Stomach smooth muscle (tissue), 2 donors: ENCODE measurements at regions not wholly inside any gene's neighbourhood (a gene's known extent, or its start where the extent isn't known, plus 50 kb on each side); places are given as distances from the start of the nearest gene placed in this dataset.

Experiments used
- H3K27ac ChIP-seq: one replicate; pipeline ENCODE4 v1.7.0; 2013; ENCODE audit warnings: mild to moderate bottlenecking, low read length, inconsistent platforms
- H3K27me3 ChIP-seq, 2 donors: one replicate each; pipeline ENCODE4 v1.7.0; 2013; ENCODE audit warnings: low read length in 2 of 2; ENCODE audit not compliant: insufficient read depth in 2 of 2, control insufficient read depth in 1 of 2
- H3K36me3 ChIP-seq, 2 donors: one replicate each; pipeline ENCODE4 v1.7.0; 2013; ENCODE audit warnings: low read length in 2 of 2; ENCODE audit not compliant: control insufficient read depth in 2 of 2, insufficient read depth in 2 of 2
- H3K4me1 ChIP-seq: one replicate; pipeline ENCODE4 v1.7.0; 2013; ENCODE audit warnings: low read length; ENCODE audit not compliant: control insufficient read depth, insufficient read depth
- H3K4me3 ChIP-seq, 2 donors: one replicate each; pipeline ENCODE4 v1.7.0; 2013; ENCODE audit warnings: low read length in 2 of 2
- H3K9ac ChIP-seq, 2 donors: one replicate each; pipeline ENCODE4 v1.7.0; 2013; ENCODE audit warnings: low read length in 2 of 2, mild to moderate bottlenecking in 1 of 2
- H3K9me3 ChIP-seq, 2 donors: one replicate each; pipeline ENCODE4 v1.7.0; 2013; ENCODE audit warnings: low read length in 2 of 2; ENCODE audit not compliant: control insufficient read depth in 2 of 2
- donor health status: healthy.
- donor health status: Pancreatic carcinoma.

DNA sequence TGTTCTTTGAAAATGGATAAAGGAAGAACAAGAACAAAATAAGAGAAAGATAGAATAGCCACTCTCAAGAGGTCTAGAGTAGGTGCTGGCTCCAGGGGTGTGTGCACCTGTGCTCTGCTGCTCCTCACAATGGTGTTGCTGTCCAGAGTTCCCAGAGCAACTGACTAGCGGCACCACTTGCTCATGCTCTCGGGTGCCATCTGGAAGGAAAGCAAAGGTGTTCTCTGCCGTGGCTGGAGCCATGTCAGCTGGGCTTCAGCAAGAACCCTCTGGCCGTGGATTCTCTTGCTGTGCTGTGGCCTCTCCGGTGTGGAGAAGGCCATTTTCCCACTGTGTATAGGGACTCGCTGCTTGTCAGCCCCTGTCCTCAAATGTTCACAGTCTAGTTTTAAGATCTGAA is 114.6 kb upstream of the TEX51 start:
- no peak overlapping the region for H3K27ac ChIP-seq
- no peaks in the 10 kb centered on the region for H3K4me1 ChIP-seq
- H3K9ac ChIP-seq, result no peak overlapping the region

DNA sequence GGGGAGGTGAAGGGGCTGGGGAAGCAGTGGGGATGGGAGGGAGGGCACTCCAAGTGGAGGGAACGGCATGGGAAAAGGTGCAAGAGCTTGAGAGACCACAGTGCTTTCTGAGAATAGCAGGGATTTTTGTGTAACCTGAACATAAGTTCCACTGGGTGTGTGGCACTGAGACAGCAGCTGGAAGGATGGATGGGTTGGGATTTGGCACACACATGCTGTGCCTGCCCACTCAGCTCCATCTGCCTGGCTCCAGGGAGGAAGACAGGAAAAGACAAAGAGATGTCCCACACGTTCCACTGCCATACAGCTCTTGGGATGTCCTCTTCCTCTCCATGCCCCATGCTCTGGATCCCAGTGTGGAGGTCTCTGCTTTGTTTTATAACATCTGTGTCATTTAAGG is 114.1 kb upstream of the TEX51 start:
- H3K27me3 ChIP-seq, result peaks cover 0 to 2% of the 10 kb centered on the region in 2 donors

More for the DNA sequence above, 114.6 kb upstream of the TEX51 start:
- peaks cover 0 to 2% of the 10 kb centered on the region in 2 donors for H3K27me3 ChIP-seq
- no peaks in the 10 kb centered on the region for H3K36me3 ChIP-seq
- no peaks in the 10 kb centered on the region for H3K9me3 ChIP-seq
- no peak overlapping the region for H3K4me3 ChIP-seq

DNA sequence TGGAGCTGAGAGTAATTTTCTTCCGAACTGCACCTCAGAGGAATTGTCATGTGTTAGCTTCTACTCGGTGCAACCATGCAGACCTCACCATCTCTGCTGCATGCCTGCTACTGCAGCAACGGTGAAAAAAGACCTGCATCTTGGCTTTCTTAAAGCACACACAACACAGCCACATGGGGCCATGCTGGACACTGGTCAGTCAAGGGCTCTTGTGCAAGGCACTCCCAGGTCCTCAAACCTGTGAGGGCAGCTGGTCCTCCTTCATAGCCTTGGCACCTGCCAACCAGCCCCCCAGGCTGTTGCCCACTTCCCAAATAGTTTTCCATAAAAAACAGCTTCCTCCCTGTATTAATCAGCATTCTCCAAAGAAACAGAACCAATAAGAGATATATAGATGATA is 113.5 kb upstream of the TEX51 start:
- no peak overlapping the region for H3K4me3 ChIP-seq
- no peak overlapping the region for H3K9ac ChIP-seq
- H3K9me3 ChIP-seq, result no peaks in the 10 kb centered on the region
- H3K27me3 ChIP-seq, result no peaks in the 10 kb centered on the region
- no peaks in the 10 kb centered on the region for H3K36me3 ChIP-seq
- H3K27ac ChIP-seq, result no peak overlapping the region
- no peaks in the 10 kb centered on the region for H3K4me1 ChIP-seq

More for the DNA sequence above, 114.1 kb upstream of the TEX51 start:
- Histone ChIP-seq H3K36me3 (no peaks in the 10 kb centered on the region), H3K9me3 (no peaks in the 10 kb centered on the region), H3K4me1 (no peaks in the 10 kb centered on the region), H3K9ac (no peak overlapping the region), H3K4me3 (no peak overlapping the region), H3K27ac (no peak overlapping the region)

DNA sequence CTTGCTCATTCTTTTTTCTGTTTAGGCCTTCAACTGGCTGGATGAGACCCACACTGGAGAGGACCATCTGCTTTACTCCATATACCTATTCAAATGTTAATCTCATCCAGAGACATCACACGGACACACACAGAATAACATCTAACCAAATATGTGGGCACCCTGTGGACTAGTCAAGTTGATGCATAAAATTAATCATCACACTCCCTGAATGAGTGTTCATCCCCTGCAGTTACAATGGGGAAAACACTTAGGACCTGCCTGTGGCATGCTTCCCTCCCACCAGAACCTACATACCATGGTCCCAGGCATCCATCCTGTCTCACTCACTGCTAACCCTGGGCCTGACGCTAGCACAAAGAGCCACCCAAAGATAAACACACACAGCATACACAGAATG is 112.8 kb upstream of the TEX51 start:
- no peak overlapping the region for H3K4me3 ChIP-seq
- H3K9me3 ChIP-seq, result no peaks in the 10 kb centered on the region
- no peaks in the 10 kb centered on the region for H3K27me3 ChIP-seq
- no peak overlapping the region for H3K9ac ChIP-seq
- no peaks in the 10 kb centered on the region for H3K36me3 ChIP-seq
- no peak overlapping the region for H3K27ac ChIP-seq
- H3K4me1 ChIP-seq, result no peaks in the 10 kb centered on the region

DNA sequence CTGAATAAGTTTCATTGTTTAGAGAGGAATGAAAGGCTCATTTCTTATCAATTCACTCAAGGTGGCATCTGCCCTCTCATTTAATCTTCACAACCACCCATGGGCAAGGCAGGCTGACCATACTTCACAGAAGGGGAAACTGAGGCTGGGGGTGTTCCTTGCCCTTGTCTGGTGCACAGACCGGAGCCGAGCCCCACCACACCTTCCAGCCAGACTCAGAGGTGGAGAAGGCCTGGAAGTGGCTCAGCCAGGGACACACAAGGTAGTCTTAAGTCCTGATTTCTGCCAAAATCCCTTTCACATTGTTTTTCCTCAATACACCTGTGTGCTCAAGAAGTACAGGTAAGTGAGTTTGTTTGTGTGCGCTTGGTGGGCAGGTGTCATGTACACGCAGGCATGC is 111.9 kb upstream of the TEX51 start:
- no peak overlapping the region for H3K27ac ChIP-seq
- no peaks in the 10 kb centered on the region for H3K9me3 ChIP-seq
- H3K4me1 ChIP-seq, result no peaks in the 10 kb centered on the region
- H3K36me3 ChIP-seq, result no peaks in the 10 kb centered on the region
- H3K9ac ChIP-seq, result no peak overlapping the region
- peaks cover 0 to 2% of the 10 kb centered on the region in 2 donors for H3K27me3 ChIP-seq
- H3K4me3 ChIP-seq, result no peak overlapping the region

DNA sequence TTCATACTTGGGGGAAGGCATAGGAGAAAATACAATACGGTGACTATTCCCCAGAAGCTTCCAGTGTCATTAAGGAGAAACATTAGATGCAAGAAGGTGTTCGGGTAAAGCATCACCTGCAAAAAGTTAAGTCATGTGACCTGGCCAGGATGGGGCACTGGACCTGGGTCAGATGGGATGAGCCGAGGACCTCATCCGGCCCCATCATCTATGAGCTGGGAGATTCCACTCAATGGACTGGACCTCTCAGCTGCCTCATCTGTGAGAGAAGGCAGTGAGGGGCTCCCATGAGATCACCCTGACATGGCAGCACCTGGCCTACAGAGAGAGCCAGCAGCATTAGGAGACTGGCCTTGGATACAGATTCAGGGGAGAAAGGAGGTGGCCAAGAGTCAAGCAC is 111.4 kb upstream of the TEX51 start:
- no peaks in the 10 kb centered on the region for H3K4me1 ChIP-seq
- H3K9ac ChIP-seq, result no peak overlapping the region
- H3K27me3 ChIP-seq, result peaks cover 0 to 2% of the 10 kb centered on the region in 2 donors
- no peaks in the 10 kb centered on the region for H3K9me3 ChIP-seq
- no peak overlapping the region for H3K4me3 ChIP-seq
- H3K27ac ChIP-seq, result no peak overlapping the region
- H3K36me3 ChIP-seq, result no peaks in the 10 kb centered on the region

DNA sequence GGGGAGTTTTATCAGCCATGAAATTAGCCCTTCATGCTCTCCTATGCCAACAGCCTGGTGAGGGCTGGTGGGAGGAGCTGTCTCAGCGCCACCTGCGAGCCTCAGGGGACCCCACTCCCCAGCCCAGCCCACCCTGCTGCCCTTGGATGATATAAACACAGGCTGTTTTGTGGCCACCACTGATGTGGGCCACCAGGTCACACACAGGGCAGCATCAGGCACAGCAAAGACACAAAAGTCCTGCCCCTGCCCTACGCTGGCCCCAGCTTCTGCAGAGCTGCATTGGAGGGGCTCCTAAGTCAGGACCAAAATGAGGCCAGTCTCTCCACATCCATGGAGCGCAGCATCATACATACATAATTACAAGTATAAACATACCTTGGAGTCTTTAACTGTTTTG is 110.6 kb upstream of the TEX51 start:
- Histone ChIP-seq H3K27ac (no peak overlapping the region), H3K4me1 (no peaks in the 10 kb centered on the region), H3K27me3 (peaks cover 0 to 2% of the 10 kb centered on the region in 2 donors), H3K4me3 (no peak overlapping the region), H3K36me3 (no peaks in the 10 kb centered on the region), H3K9me3 (no peaks in the 10 kb centered on the region), H3K9ac (no peak overlapping the region)

DNA sequence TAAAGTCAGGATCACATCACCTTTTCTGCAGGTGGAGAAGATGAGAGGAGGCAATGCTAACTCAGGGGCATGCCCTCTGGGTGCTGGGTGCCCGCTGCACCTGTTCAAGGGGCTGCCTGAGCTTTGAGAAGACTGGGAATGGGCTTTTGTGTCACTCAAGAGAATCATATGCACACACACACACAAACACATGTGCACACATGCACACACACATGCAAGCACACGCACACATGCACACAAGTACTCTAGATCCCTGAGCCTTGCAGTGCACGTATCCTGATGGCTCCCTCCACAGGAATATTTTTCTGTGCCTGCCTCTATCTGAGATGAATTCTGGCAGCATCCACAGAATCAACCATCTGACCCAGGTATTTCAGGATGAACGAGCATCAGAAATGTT is 110.0 kb upstream of the TEX51 start:
- Histone ChIP-seq H3K36me3 (no peaks in the 10 kb centered on the region), H3K27me3 (peaks cover 0 to 2% of the 10 kb centered on the region in 2 donors)

DNA sequence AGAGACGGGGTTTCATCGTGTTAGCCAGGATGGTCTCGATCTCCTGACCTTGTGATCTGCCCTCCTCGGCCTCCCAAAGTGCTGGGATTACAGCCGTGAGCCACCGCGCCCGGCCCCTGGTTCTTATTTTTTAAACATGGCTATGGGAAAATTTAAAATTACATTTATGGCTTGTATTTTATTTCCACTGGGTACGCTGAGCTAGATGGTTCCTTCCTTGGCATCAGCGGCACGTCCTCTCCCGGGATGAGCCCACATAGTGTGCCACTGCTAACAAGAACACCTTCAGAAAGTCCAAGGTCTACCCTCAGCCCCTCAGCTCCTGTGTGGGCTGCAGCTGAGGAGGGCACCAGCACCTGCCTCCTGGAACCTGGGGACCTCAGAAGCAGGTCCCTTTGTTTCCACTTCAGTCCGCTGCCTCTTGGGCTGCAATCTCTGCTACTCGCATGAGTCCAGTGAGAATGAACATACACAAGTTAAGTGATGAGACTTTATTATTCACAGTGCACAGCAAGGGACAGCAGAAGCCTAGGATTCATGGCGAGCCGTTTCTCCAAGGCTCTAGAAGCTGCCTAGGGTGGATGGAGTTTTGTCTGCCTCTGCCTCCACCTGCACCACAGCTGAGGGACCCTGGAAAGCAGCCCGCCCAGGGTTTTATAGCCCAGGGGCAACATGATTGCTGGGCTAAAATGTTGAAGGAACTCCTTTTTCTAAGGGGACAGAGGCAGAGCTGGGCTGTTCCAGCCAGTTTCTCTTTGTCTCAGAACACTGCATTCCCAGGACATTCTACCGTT is 107.5 kb upstream of the TEX51 start:
- Histone ChIP-seq H3K4me1 (no peaks in the 10 kb centered on the region), H3K27me3 (peaks cover 0 to 2% of the 10 kb centered on the region in 2 donors), H3K9me3 (no peaks in the 10 kb centered on the region), H3K27ac (no peak overlapping the region), H3K9ac (no peak overlapping the region), H3K4me3 (no peak overlapping the region), H3K36me3 (no peaks in the 10 kb centered on the region)

More for the DNA sequence above, 110.0 kb upstream of the TEX51 start:
- Histone ChIP-seq H3K4me1 (no peaks in the 10 kb centered on the region), H3K9me3 (no peaks in the 10 kb centered on the region), H3K9ac (no peak overlapping the region), H3K27ac (no peak overlapping the region), H3K4me3 (no peak overlapping the region)

DNA sequence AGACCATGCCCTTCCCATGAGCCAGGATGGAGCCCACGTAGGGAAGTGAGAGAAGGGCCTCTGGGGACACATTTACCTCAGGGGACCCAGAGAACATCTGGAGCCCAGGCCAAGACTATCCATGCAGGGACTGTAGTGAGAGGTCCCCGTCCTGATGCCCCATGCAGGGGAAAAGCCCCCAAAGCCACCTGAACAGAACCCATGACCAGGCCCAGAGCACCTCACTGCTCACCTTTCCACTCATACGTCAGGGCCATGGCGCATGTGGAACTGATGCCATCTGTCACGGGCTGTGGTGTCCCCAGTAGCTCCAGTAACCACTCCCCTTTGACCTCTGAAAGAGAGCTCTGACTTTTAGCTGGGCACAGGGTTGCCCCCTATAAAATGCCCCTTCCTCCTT is 106.5 kb upstream of the TEX51 start:
- H3K9me3 ChIP-seq, result no peaks in the 10 kb centered on the region
- no peak overlapping the region for H3K4me3 ChIP-seq

DNA sequence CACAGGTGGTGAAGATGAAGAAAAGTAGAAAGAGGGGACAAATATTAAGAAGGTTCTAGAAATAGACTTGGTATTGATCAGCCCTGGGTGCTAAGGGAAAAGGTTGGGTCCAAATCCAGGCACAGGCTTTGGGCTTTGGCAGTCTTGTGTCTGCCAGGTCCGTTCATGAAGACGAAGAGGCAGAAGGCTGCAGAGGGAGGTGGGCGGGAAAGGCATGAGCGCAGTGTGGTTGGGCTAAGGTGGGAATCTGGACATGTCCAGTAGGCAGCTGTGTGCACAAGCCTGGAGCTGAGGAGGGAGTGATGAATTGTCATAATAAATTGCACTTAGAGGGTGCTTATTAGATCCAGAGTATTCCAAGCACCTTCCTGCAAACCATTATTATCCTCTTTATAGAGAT is 105.7 kb upstream of the TEX51 start:
- no peak overlapping the region for H3K27ac ChIP-seq
- H3K9ac ChIP-seq, result no peak overlapping the region
- no peaks in the 10 kb centered on the region for H3K4me1 ChIP-seq
- no peaks in the 10 kb centered on the region for H3K9me3 ChIP-seq
- peaks cover 0 to 2% of the 10 kb centered on the region in 2 donors for H3K27me3 ChIP-seq
- H3K4me3 ChIP-seq, result no peak overlapping the region
- H3K36me3 ChIP-seq, result no peaks in the 10 kb centered on the region

More for the DNA sequence above, 106.5 kb upstream of the TEX51 start:
- Histone ChIP-seq H3K36me3 (no peaks in the 10 kb centered on the region), H3K9ac (no peak overlapping the region), H3K27ac (no peak overlapping the region), H3K27me3 (peaks cover 0 to 2% of the 10 kb centered on the region in 2 donors), H3K4me1 (no peaks in the 10 kb centered on the region)
